ENCODE measurements at regions not wholly inside any gene's neighbourhood (a gene's known extent, or its start where the extent isn't known, plus 50 kb on each side); places are given as distances from the start of the nearest gene placed in this dataset.

DNA sequence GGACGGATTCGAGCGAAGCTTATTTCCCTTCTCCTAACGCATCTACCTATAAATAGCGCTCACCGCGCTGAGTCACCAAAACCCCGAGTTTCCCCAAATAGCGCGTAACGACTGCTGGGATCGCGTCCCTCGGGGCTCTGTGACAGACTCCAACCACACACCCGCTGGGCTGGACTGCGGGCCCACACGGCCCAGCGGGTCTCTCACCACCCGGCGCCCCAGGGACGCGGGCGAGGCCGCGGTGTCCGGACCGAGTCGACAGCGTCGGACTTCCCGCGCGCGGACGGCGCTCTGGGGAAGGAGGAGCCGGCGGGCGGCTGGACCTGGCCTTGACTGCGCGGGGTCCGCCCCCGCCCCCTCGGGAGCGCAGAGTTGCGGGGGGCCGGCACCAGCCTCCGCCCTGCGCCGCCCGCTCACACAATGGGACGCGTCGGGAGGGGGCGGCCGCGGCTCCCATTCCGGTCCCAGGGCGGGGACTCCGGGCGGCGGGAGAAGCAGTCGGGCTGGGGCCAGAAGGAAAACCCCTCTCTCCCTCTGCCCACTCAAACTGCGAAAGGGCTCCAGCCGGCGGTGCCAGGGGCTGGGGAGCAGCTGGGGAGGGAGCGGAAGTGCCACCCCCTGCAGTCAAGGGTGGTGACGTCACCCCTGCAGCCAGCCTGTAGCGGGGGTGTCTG is 108.8 kb downstream of the KCNRG start:
- Histone ChIP-seq H3K9me3 (no peaks in the 10 kb centered on the region), H3K27me3 (peaks cover 14% of the 10 kb centered on the region), H3K4me3 (peak overlapping the region; percentile 64 to 88 (median 78)), H3K27ac (peak overlapping the region; percentile 95 to 100 (median 98)), H3K36me3 (no peaks in the 10 kb centered on the region), H3K4me1 (peaks cover 21 to 46% (median 28%) of the 10 kb centered on the region in 4 donors)
- TF ChIP-seq POLR2AphosphoS5 (IDR thresholded peaks at IDR 0.05) (peak; percentile 93 to 98 (median 97)), POLR2A (IDR thresholded peaks at IDR 0.05) (peak; percentile 95), CTCF (IDR thresholded peaks at IDR 0.05) (peak in 1 of 5 experiments; percentile 14), EP300 (IDR thresholded peaks at IDR 0.05; ENCODE audit: low read depth) (no peak)
- WGBS, 2 donors (ENCODE audit: low coverage in 1 of 2): 1% methylated on average over 39 of the region's 69 CpGs; no CpG with 5 or more reads in 1 of the 2 donors
- in situ Hi-C loops (cut with MboI; ENCODE audit: low pct_ligation_motif_present in 1 of 4, low pct_unique_long_range_greater_than_20kb in 1 of 4, low sequenced_read_pairs in 3 of 4) (no loop called here), intact Hi-C loops (cut with DNase I; ENCODE audit: low total_unique reads) (no loop called here)
- DNase-seq: peak; percentile 80

DNA sequence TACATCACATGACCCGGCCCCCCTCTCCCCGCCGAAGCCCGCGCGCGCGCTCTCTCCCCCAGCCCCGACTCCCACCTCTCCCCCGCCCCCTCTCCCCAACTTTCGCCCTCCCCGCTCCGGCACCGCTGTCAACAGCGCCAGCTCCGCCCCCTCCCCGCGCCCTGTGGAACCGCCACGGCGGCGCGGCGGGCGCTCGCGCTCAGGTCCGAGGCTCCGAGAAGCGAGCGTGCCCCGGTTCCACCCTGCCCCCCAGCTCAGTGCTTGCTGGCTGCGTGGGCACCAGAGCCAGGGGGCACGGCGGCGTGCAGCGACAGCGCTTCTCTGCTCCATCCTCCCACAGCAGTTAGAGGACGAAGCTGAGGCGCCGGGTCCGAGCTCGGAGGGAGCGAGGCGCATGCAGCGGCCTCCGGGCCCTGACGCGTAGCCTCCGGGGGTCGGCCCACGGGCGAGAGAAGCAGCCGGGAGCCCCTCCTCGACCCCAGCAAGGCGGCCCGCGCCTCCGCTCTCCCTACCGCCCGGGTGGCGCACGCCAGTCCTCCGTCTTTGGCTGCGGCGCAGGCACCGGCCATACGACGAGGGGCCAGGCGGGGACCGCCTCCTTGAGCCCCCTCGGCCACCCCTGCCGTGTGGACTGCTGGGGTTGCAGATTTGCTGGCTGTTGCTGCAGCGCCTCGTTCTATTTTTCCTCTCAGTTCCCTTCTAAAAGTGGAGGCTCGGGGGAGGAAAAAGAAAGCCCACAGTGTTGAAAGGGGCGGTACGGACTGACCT is 109.5 kb downstream of the KCNRG start:
- Histone ChIP-seq H3K4me3 (peak overlapping the region; percentile 64 to 88 (median 78)), H3K4me1 (peaks cover 26 to 49% (median 33%) of the 10 kb centered on the region in 4 donors), H3K36me3 (no peaks in the 10 kb centered on the region), H3K9me3 (no peaks in the 10 kb centered on the region), H3K27ac (peak overlapping the region; percentile 95 to 100 (median 98)), H3K27me3 (peaks cover 22% of the 10 kb centered on the region)
- intact Hi-C loops (cut with DNase I; ENCODE audit: low total_unique reads): loop anchor here (1.0 kb wide), 1 partner anchor 128 kb away; no protein-coding TSS in a partner anchor
- DNase-seq: peak; percentile 97
- in situ Hi-C loops (cut with MboI; ENCODE audit: low pct_ligation_motif_present in 1 of 4, low pct_unique_long_range_greater_than_20kb in 1 of 4, low sequenced_read_pairs in 3 of 4): loop anchor here in 2 of 4 donors (25.0 kb wide), 1 partner anchor 788 kb away; the partner anchor contains the start of gene RNASEH2B (in 2 of the 2)
- TF ChIP-seq POLR2A (IDR thresholded peaks at IDR 0.05) (no peak), POLR2AphosphoS5 (IDR thresholded peaks at IDR 0.05) (peak in 1 of 3 donors; percentile 6)
- 0% methylated on average over 31 of the region's 78 CpGs; no CpG with 5 or more reads in 1 of the 2 donors for WGBS, 2 donors (ENCODE audit: low coverage in 1 of 2)

DNA sequence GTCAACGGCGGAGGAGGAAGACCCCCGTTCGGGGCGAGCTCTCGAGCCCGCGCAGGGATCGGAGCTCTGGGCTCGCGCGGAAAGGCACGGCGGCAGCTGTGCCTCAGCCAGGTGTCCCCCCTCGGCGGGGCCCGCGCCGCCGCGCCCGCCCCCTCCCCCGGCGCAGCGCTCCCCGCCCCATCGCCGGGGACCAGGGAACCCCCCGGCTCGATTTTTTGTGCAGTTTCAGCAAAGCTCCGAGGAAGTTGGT is 110.0 kb downstream of the KCNRG start:
- intact Hi-C loops (cut with DNase I; ENCODE audit: low total_unique reads): loop anchor here (1.0 kb wide), 1 partner anchor 129 kb away; no protein-coding TSS in a partner anchor
- in situ Hi-C loops (cut with MboI; ENCODE audit: low pct_ligation_motif_present in 1 of 4, low pct_unique_long_range_greater_than_20kb in 1 of 4, low sequenced_read_pairs in 3 of 4): loop anchor here in 2 of 4 donors (25.0 kb wide), 1 partner anchor 787 kb away; the partner anchor contains the start of gene RNASEH2B (in 2 of the 2)
- no peaks in the 10 kb centered on the region for H3K9me3 ChIP-seq
- H3K27ac ChIP-seq: peak overlapping the region; percentile 95 to 100 (median 98)
- H3K4me1 ChIP-seq: peaks cover 26 to 50% (median 38%) of the 10 kb centered on the region in 4 donors
- TF ChIP-seq POLR2A (IDR thresholded peaks at IDR 0.05) (no peak), EP300 (IDR thresholded peaks at IDR 0.05; ENCODE audit: low read depth) (no peak), POLR2AphosphoS5 (IDR thresholded peaks at IDR 0.05) (no peak), CTCF (IDR thresholded peaks at IDR 0.05) (no peak)
- peaks cover 27% of the 10 kb centered on the region for H3K27me3 ChIP-seq
- DNase-seq: no peak
- WGBS, 2 donors (ENCODE audit: low coverage in 1 of 2): 0% methylated on average over 16 of the region's 31 CpGs; no CpG with 5 or more reads in 1 of the 2 donors
- H3K36me3 ChIP-seq: no peaks in the 10 kb centered on the region
- peak overlapping the region; percentile 64 to 88 (median 78) for H3K4me3 ChIP-seq

- 0% methylated on average over 35 of the region's 87 CpGs; no CpG with 5 or more reads in 1 of the 2 donors for WGBS, 2 donors (ENCODE audit: low coverage in 1 of 2)
- peaks cover 26 to 53% (median 42%) of the 10 kb centered on the region in 4 donors for H3K4me1 ChIP-seq
- H3K4me3 ChIP-seq: peak overlapping the region; percentile 64 to 88 (median 78)
- peak overlapping the region; percentile 95 to 100 (median 98) for H3K27ac ChIP-seq
- TF ChIP-seq CTCF (IDR thresholded peaks at IDR 0.05) (no peak), EP300 (IDR thresholded peaks at IDR 0.05; ENCODE audit: low read depth) (no peak), POLR2A (IDR thresholded peaks at IDR 0.05) (peak; percentile 90), POLR2AphosphoS5 (IDR thresholded peaks at IDR 0.05) (peak; percentile 43 to 86 (median 78))
- H3K27me3 ChIP-seq: peaks cover 31% of the 10 kb centered on the region
- intact Hi-C loops (cut with DNase I; ENCODE audit: low total_unique reads) (loop anchor here (1.0 to 2.0 kb wide), 2 partner anchors 45 to 129 kb away; no protein-coding TSS in a partner anchor), in situ Hi-C loops (cut with MboI; ENCODE audit: low pct_ligation_motif_present in 1 of 4, low pct_unique_long_range_greater_than_20kb in 1 of 4, low sequenced_read_pairs in 3 of 4) (loop anchor here in 2 of 4 donors (25.0 kb wide), 1 partner anchor 787 kb away; the partner anchor contains the start of gene RNASEH2B (in 2 of the 2))
- H3K9me3 ChIP-seq: no peaks in the 10 kb centered on the region
- H3K36me3 ChIP-seq: no peaks in the 10 kb centered on the region
- DNase-seq: peak; percentile 96
Observed at GRCh38 chr13:50125554-50126262, 110.5 kb downstream of the KCNRG start.

All from transverse colon (tissue), 4 donors.